Hematopoietic multipotent progenitor cell treated with erythropoietin and hydrocortisone succinate and interleukin-3 and kit ligand, for 17 days (in vitro differentiated cells): ENCODE measurements at regions not wholly inside any gene's neighbourhood (a gene's known extent, or its start where the extent isn't known, plus 50 kb on each side); places are given as distances from the start of the nearest gene placed in this dataset.
"Not testable (repeated sequence)": the region's sequence is repeated elsewhere in the genome, so short reads cannot be mapped to it uniquely, and the experiment has no call there.

Experiments used
- DNase-seq: peaks from one replicate; pipeline ENCODE4 v3.0.0-alpha.2; 2015; ENCODE audit warnings: low spot score

- DNase-seq = not testable (repeated sequence)
Observed at GRCh38 chr16:29258946-29259634, 147.4 kb downstream of the NPIPB11 start.

DNA sequence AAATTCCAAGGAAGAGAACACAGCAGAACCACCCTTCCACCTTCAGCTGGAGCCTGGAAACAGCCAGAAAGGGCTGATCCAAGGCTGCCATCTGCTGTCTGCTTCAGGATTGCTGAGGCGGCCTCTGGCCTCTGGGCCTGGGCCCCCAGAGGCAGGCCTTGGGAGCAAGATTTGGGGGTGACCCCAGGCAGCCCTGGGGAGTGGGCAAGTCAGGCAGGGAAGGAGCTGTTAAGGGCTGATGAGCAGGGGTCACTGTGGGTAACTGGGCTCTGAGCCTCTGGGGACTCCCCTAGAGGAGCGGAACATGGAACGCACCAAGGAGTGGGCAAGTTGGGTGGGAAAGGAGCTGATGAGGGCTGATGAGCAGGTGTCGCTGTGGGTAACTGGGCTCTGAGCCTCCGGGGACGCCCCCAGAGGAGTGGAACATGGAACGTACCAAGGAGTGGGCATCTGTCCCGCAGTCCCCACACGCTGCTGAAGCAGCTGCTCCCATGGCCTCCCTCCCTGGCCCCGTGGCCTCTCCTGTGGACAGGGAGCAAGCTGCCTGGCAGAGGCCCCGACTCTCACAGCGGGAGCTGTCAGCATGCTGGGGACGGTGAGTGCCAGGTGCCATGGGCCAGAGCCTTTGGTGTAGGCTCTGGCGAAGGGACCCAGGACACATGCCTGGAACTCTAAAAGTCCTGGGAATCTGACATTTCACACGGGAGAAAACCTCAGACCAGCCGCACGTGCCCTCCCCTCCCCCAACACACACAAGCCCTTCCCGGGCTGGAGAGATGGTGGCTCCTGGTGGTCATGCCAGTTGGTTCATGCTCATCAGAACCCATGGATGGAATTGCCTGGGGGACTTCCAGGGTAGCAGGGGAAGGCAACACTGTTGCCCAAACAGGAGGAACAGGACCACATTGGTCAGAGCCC is 148.8 kb downstream of the NPIPB11 start:
- DNase-seq = not testable (repeated sequence)

- no peak for DNase-seq
Observed at GRCh38 chr16:29256501-29256981, 150.0 kb downstream of the NPIPB11 start.

DNA sequence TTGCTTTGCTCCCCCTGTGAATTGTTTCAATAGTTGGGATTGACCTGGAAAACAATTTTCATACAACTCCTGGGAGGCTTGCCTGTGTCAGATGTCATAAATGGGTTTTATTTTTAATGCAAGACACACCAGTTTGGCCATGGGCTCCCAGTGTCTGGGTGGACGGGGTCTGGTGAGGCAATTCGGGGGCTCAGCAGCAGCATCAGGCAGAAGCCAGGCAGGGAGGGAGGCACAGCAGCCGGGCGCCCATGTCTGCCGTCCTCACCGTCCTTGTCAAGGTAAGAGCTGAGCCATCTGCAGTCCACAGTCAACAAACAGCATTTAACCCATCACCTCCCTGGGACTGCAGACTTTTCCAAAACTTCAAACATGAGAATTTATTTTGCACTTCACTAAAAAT is 150.6 kb downstream of the NPIPB11 start:
- DNase-seq = not testable (repeated sequence)

DNA sequence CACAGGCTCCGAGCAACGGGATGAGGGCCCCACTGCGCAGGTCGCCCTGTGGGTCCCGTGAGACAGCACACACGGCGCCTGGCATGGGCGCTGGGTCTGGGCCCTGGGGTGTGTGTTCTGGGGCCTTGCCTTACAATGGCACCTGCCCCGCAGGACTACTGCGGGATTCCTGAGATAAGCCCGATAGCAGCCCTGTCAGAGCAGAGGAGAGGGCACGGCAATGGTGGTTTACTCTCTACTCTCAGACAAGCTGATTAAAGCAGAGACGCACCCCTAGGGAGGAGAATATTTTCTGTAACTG is 151.1 kb downstream of the NPIPB11 start:
- DNase-seq = not testable (repeated sequence)

DNA sequence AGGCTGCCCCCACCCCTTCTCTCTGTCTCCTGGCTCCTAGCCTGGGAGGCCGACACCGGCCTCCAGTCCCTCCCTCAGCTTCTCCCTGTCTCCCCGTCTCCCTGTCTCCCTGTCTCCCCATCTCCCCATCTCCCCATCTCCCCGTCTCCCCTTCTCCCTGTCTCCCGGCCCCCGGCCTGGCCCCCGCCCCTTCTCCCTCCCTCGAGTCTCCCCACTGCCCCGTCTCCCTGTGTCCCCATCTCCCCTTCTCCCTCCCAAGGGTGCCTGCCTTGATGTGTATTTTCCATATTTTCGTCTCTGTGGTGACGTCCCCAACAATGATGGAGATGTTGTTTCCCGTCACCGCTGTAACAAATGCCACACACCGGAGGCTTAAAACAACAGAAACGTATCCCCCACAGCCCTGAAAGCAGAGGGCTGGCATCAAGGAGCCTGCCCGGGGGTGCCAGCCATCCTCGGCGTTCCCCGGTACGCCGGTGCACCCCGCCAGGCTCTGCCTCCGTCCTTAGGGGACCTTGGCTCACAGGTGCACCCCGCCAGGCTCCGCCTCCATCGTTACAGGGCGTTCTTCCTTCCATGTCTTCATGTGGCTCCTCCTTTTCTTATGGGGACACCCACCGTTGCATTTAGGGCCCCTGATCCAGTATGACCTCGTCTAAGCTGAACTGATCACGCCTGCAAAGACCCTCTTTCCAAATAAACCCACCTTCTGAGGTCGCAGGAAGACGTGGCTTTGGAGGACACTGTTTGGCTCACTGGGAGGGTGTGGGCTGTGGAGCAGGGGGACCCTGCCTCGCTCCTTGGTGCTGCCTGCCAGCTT is 151.6 kb downstream of the NPIPB11 start:
- DNase-seq = no peak

DNA sequence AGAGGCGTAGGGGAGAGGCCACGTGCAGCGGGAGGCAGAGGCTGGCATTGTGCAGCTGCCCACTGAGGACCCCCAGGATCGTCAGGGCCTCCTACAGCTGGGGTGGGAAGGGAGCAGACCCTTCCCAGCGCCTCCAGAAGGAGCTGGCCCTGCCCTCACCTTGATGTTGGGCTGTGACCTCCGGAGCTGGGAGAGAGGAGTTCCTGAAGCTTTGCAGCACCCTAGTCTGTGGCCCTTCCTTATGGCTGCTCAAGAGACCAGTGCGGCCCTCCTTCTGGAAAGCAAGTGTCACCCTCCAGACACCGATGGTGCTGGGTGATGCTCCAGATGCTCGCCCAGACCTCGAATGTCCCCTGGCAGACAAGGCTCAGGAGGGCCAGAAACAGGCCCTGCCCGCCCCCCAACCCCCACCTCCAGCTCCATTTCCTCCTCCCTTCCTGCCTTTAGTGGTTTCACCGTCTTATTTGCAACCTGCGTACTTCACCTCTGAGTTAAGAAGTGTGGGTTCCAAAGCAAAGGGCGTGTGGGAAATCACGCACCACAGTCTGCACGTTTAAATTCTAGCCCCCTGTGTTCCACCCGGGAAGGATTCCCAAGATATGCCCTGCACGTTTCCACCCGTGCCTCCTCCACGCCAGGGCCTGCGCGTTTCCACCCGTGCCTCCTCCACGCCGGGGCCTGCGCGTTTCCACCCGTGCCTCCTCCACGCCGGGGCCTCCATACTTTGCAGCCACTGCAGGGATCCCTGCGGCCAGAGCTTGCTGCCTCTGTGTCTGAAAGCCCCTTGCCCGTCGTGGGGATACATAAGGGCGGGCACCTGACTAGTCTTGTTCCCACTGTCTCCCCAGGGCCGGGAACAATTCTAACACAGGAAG is 152.6 kb downstream of the NPIPB11 start:
- not testable (repeated sequence) for DNase-seq

DNA sequence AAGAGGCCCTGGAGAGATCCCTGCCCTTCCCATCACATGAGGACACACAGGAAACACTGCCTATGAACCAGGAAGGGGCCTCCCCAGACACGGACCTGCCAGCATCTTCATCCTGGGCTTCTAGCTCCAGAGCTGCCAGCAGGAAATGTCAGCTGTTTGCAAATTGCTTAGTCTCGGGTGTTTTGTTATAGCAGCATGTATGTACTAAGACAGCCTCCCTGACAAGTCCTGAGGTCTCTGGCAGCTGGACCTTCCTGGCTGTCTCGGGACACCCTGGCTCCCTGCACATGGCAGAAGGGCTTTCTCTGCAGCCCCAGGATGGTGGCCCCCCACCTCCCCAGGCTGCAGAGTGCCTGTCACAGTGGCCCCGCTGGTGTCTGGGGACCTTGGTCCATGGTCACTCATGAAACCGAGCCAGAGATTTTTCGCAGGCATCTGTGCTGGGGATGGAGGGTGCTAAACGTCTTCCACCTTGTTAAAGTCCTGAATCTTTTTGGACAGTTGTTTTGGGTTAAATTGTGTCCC is 153.4 kb downstream of the NPIPB11 start:
- DNase-seq = not testable (repeated sequence)

- not testable (repeated sequence) for DNase-seq
Observed at GRCh38 chr16:29252311-29252710, 154.2 kb downstream of the NPIPB11 start.

DNA sequence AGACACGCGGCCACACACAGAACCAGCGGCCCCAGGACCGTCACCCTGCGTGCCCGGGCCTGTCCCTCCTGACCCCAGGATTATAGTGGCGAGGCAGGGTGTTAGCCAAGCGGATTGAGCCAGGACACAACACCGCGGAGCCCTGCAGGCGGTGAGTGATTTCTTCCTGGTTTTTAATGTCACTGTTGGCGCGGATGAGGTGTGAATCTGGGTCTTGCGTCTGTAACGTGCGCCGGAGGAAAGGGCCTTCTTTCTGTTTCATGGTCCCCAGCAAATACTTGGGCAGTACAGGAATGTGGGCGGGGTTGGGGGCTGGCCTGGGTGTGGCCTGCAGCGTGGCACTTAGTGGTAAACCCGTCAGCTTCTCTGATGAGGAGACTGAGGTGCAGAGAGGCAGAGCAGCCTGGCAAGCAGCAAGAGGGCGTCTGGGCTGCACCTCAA is 154.9 kb downstream of the NPIPB11 start:
- not testable (repeated sequence) for DNase-seq

DNA sequence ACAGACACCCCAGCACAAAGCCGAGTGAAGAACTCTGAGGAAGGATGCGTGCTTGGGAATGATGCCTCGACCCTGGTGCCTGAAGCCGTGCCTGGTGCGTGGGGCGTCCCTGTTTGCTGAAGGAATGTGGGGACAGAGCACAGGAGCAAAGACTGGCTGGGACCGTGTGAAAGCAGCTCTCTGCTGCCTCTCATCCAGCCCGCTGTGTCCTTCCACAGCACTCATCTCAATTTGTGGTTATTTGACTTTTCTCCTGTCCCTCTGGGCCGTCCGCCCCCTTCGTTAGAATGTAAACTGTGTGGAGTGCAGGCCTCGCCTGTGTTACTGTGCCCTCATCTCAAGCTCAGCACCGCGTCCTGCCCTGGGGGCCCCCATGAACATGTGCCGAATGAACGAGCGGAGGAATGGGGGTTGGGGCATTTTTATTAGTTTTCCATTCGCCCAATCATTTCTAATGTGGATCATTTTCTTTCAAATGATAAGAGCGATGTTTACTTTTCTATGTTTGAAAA is 155.5 kb downstream of the NPIPB11 start:
- DNase-seq = not testable (repeated sequence)

DNA sequence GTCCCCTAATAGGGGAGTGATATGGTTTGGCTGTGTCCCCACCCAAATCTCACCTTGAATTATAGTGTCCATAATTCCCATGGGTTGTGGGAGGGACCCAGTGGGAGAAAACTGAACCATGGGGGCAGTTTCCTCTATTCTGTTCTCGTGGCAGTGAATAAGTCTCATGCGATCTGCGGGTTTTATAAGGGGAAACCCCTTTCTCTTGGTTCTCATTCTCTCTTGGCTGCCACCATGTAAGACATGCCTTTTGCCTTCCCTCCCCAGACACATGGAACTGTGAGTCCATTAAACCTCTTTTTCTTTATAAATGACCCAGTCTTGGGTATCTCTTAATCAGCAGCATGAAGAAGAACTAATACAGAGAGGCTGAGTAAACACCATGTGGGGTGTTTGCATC is 156.0 kb downstream of the NPIPB11 start:
- DNase-seq = not testable (repeated sequence)

GRCh38 chr16:29248940-29249318 is 157.6 kb downstream of the NPIPB11 start:
- DNase-seq = not testable (repeated sequence)

GRCh38 chr16:29248306-29248939 is 158.1 kb downstream of the NPIPB11 start:
- not testable (repeated sequence) for DNase-seq

DNA sequence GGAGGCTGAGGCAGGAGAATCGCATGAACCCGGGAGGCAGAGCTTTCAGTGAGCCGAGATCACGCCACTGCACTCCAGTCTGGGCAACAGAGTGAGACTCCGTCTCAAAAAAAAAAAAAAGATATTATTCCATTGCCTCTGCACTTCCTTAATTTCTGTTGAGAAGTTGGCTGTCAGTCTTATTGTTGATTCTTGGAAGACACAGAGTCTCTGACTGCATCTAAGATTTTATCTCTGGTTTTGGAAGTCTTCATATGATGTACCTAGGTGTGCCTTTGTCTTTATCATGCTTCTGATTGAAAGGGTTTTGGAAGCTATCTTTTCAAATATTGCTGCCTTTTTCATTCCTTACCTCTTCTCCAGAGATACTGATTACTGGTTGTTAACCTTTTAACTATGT is 160.4 kb downstream of the NPIPB11 start:
- not testable (repeated sequence) for DNase-seq

DNA sequence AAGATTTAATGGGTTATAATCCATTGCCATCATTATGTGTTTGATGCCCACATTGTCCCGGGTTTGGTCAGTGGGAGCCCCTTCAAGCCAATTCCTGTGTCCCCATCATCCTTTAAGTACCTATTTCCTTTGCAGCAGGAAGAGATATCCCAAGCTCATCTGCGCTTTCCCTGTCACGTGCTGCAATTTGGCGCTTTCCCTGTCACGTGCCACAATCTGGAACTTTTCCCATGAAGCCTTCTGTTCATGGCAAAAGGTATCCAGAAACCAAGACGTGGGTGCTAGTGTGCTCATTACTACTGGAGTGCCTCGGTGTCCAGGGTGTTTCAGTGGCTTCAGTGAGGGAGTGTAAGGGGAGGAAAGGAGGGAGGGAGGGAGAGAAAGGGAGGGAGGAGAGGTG is 168.5 kb downstream of the NPIPB11 start:
- no peak for DNase-seq

GRCh38 chr16:29237495-29237894 is 169.0 kb downstream of the NPIPB11 start:
- not testable (repeated sequence) for DNase-seq

- not testable (repeated sequence) for DNase-seq
Observed at GRCh38 chr16:29237023-29237422, 169.5 kb downstream of the NPIPB11 start.

- DNase-seq = not testable (repeated sequence)
Observed at GRCh38 chr16:29235836-29236370, 170.6 kb downstream of the NPIPB11 start.
